IMR-90 (cell line): ENCODE measurements at regions not wholly inside any gene's neighbourhood (a gene's known extent, or its start where the extent isn't known, plus 50 kb on each side); places are given as distances from the start of the nearest gene placed in this dataset.

ENCODE experiments used
- ATAC-seq: fragments of 200-7000 bp; cut with Tn5 transposase; 2 replicates; pipeline ENCODE4 v1.9.1; 2020; ENCODE audit warnings: low read depth, mild to moderate bottlenecking, moderate library complexity
- BruUV-seq: library from RNA; stranded (reverse); fragments of 400-500 nt; replicated peaks from 2 replicates; lab custom pipeline; 2021; lab: Mats Ljungman, UMichigan
- CTCF ChIA-PET: fragments of 300-600 bp; formaldehyde crosslinking; extraction: SDS; loops from one replicate; lab custom pipeline; 2021; ENCODE audit warnings: antibody characterized with exemption; lab: Yijun Ruan, JAX
- POLR2A ChIA-PET: fragments of 300-600 bp; sonication (Branson Sonifier 250); formaldehyde crosslinking; loops from one replicate; lab custom pipeline; 2022; ENCODE audit warnings: antibody characterized with exemption; ENCODE audit not compliant: unreplicated experiment; lab: Charles Lee
- DNase-seq: peaks from one replicate; pipeline ENCODE4 v3.0.0; 2013
- H2AFZ ChIP-seq: replicated peaks from 2 replicates; pipeline ENCODE3; 2013; ENCODE audit warnings: low read length, mild to moderate bottlenecking; ENCODE audit not compliant: poor library complexity
- H2AK5ac ChIP-seq: 2 replicates; pipeline ENCODE4 v1.6.1; 2013; ENCODE audit warnings: low read depth, low read length, inconsistent platforms
- H2AK9ac ChIP-seq: replicated peaks from 2 replicates; pipeline ENCODE3; 2013; ENCODE audit warnings: mild to moderate bottlenecking, low read depth, low read length, moderate library complexity; ENCODE audit not compliant: poor library complexity
- H2BK120ac ChIP-seq: 2 replicates; pipeline ENCODE4 v1.6.1; 2013; ENCODE audit warnings: low read depth, low read length, inconsistent platforms
- H2BK15ac ChIP-seq: 3 replicates; pipeline ENCODE4 v1.6.1; 2013; ENCODE audit warnings: low read depth, low read length, inconsistent platforms
- H2BK20ac ChIP-seq: 2 replicates; pipeline ENCODE4 v1.6.1; 2013; ENCODE audit warnings: low read depth, mild to moderate bottlenecking, inconsistent platforms, low read length, moderate library complexity
- H2BK5ac ChIP-seq: 2 replicates; pipeline ENCODE4 v1.6.1; 2013; ENCODE audit warnings: mild to moderate bottlenecking, low read depth, low read length, inconsistent platforms; ENCODE audit not compliant: poor library complexity, severe bottlenecking
- H3K14ac ChIP-seq: replicated peaks from 2 replicates; pipeline ENCODE4 v1.6.1; 2013; ENCODE audit warnings: low read depth, low read length, inconsistent platforms
- H3K18ac ChIP-seq: 2 replicates; pipeline ENCODE4 v1.6.1; 2013; ENCODE audit warnings: low read depth, low read length, control low read depth
- H3K23ac ChIP-seq: 2 replicates; pipeline ENCODE4 v1.6.1; 2013; ENCODE audit warnings: low read depth, low read length, inconsistent platforms
- H3K27ac ChIP-seq: 2 replicates; pipeline ENCODE4 v1.5.1; 2013; ENCODE audit warnings: mild to moderate bottlenecking, control low read depth, low read length; ENCODE audit not compliant: insufficient read depth
- H3K27me3 ChIP-seq: 2 replicates; pipeline ENCODE4 v1.6.1; 2013; ENCODE audit warnings: low read length; ENCODE audit not compliant: control insufficient read depth, insufficient read depth
- H3K36me3 ChIP-seq: 2 replicates; pipeline ENCODE4 v1.6.1; 2013; ENCODE audit warnings: low read length, mixed read lengths; ENCODE audit not compliant: control insufficient read depth, insufficient read depth
- H3K4ac ChIP-seq: 2 replicates; pipeline ENCODE4 v1.6.1; 2013; ENCODE audit warnings: low read depth, low read length, inconsistent platforms
- H3K4me1 ChIP-seq: 2 replicates; pipeline ENCODE4 v1.6.1; 2013; ENCODE audit warnings: low read length, mixed read lengths; ENCODE audit not compliant: control insufficient read depth, insufficient read depth
- H3K4me2 ChIP-seq: 2 replicates; pipeline ENCODE4 v1.6.1; 2013; ENCODE audit warnings: low read depth, mild to moderate bottlenecking, control low read depth, low read length, moderate library complexity
- H3K4me3 ChIP-seq: 2 replicates; pipeline ENCODE4 v1.5.1; 2013; ENCODE audit warnings: low read depth, mild to moderate bottlenecking, control low read depth, low read length, moderate library complexity; ENCODE audit not compliant: insufficient read depth
- H3K56ac ChIP-seq: 2 replicates; pipeline ENCODE4 v1.6.1; 2013; ENCODE audit warnings: low read length, inconsistent platforms; ENCODE audit not compliant: insufficient read depth; ENCODE audit errors: extremely low read depth
- H3K79me1 ChIP-seq, 2 experiments: 2 replicates each; pipeline ENCODE4 v1.6.1; 2013; ENCODE audit warnings: low read length in 2 of 2, inconsistent platforms in 1 of 2, low read depth in 1 of 2
- H3K9ac ChIP-seq: 2 replicates; pipeline ENCODE4 v1.6.1; 2013; ENCODE audit warnings: low read depth, low read length, control low read depth
- H3K9me1 ChIP-seq: 2 replicates; pipeline ENCODE4 v1.6.1; 2013; ENCODE audit warnings: low read length, inconsistent platforms; ENCODE audit not compliant: insufficient read depth
- H3K9me3 ChIP-seq: 2 replicates; pipeline ENCODE4 v1.6.1; 2013; ENCODE audit warnings: low read length; ENCODE audit not compliant: control insufficient read depth, insufficient read depth
- H4K20me1 ChIP-seq: 2 replicates; pipeline ENCODE4 v1.6.1; 2013; ENCODE audit warnings: low read length, inconsistent platforms; ENCODE audit not compliant: insufficient read depth
- H4K5ac ChIP-seq: 2 replicates; pipeline ENCODE4 v1.6.1; 2013; ENCODE audit warnings: mild to moderate bottlenecking, low read depth, low read length, control low read depth
- H4K8ac ChIP-seq, 2 experiments: 2 replicates each; pipeline ENCODE4 v1.6.1; 2013; ENCODE audit warnings: low read depth in 2 of 2, low read length in 2 of 2, control low read depth in 1 of 2, inconsistent platforms in 1 of 2
- H4K91ac ChIP-seq: 2 replicates; pipeline ENCODE4 v1.6.1; 2013; ENCODE audit warnings: low read depth, low read length, inconsistent platforms; ENCODE audit not compliant: insufficient read depth
- BHLHE40 ChIP-seq: fragments of 150-350 bp; IDR thresholded peaks from 2 replicates; pipeline ENCODE4 v1.6.1; 2016; ENCODE audit warnings: mild to moderate bottlenecking, low read depth, low read length
- CEBPB ChIP-seq: IDR thresholded peaks from 2 replicates; pipeline ENCODE4 v1.6.1; 2012; ENCODE audit warnings: low read depth, low read length, improper control_type of control experiment
- CHD1 ChIP-seq: IDR thresholded peaks from 2 replicates; pipeline ENCODE4 v1.6.1; 2012; ENCODE audit warnings: low read depth, low read length, improper control_type of control experiment
- CTCF ChIP-seq: conservative IDR thresholded peaks from 2 replicates; pipeline ENCODE4 v1.5.1; 2012; ENCODE audit warnings: mild to moderate bottlenecking, low read depth, low read length, improper control_type of control experiment
- FOS ChIP-seq: fragments of 150-350 bp; IDR thresholded peaks from 2 replicates; pipeline ENCODE4 v1.6.1; 2016; ENCODE audit warnings: low read depth, low read length
- MAFK ChIP-seq: IDR thresholded peaks from 2 replicates; pipeline ENCODE4 v1.6.1; 2012; ENCODE audit warnings: low read depth, low read length, improper control_type of control experiment
- MAZ ChIP-seq: IDR thresholded peaks from 2 replicates; pipeline ENCODE4 v1.6.1; 2012; ENCODE audit warnings: low read depth, mild to moderate bottlenecking, low read length, improper control_type of control experiment, moderate library complexity, borderline replicate concordance
- MXI1 ChIP-seq: IDR thresholded peaks from 2 replicates; pipeline ENCODE4 v1.6.1; 2012; ENCODE audit warnings: low read depth, mild to moderate bottlenecking, low read length, moderate library complexity, borderline replicate concordance
- NFE2L2 ChIP-seq: fragments of 150-350 bp; IDR thresholded peaks from 2 replicates; pipeline ENCODE4 v1.6.1; 2016; ENCODE audit warnings: low read depth, mild to moderate bottlenecking, low read length
- POLR2A ChIP-seq: IDR thresholded peaks from 2 replicates; pipeline ENCODE4 v1.6.1; 2012; ENCODE audit warnings: mild to moderate bottlenecking, low read depth, low read length
- RAD21 ChIP-seq: IDR thresholded peaks from 2 replicates; pipeline ENCODE4 v1.6.1; 2012; ENCODE audit warnings: low read length, improper control_type of control experiment
- RCOR1 ChIP-seq: IDR thresholded peaks from 2 replicates; pipeline ENCODE4 v1.6.1; 2012; ENCODE audit warnings: mild to moderate bottlenecking, low read length, improper control_type of control experiment; ENCODE audit not compliant: insufficient replicate concordance
- RFX5 ChIP-seq: IDR thresholded peaks from 2 replicates; pipeline ENCODE4 v1.8.0; 2012; ENCODE audit warnings: low read depth, mild to moderate bottlenecking, low read length, moderate library complexity
- SMC3 ChIP-seq: fragments of 150-350 bp; IDR thresholded peaks from 2 replicates; pipeline ENCODE4 v1.6.1; 2016; ENCODE audit warnings: low read depth, mild to moderate bottlenecking, antibody characterized with exemption, low read length, moderate library complexity
- WGBS, 2 experiments: methylation state at CpG; one replicate each; pipeline versions ENCODE4 v1.1.5 to v1.1.7; 2013; ENCODE audit warnings: missing lambda C conversion rate in 2 of 2; ENCODE audit not compliant: insufficient read length in 1 of 2; ENCODE audit errors: extremely low coverage in 2 of 2; 5-methylcytosine and 5-hydroxymethylcytosine counted together
- dilution Hi-C: fragments of 300-500 bp; cut with HindIII; formaldehyde crosslinking; loops from one replicate; pipeline ENCODE4 v1.14.3; 2018; ENCODE audit warnings: low sequenced_read_pairs; ENCODE audit not compliant: unreplicated experiment
- in situ Hi-C: fragments of 300-500 bp; cut with MboI; formaldehyde crosslinking; loops from 3 replicates; pipeline ENCODE4 v1.14.3; 2019; ENCODE audit warnings: low sequenced_read_pairs, inconsistent platforms, mixed read lengths
- intact Hi-C: fragments of 100-400 bp; cut with micrococcal nuclease; formaldehyde crosslinking; loops from 2 replicates; pipeline ENCODE4 v1.10.0; 2022
- TF ChIP-seq, protein P1 (sequence below): fragments of 150-350 bp; IDR thresholded peaks from 2 replicates; pipeline ENCODE4 v1.6.1; 2016; ENCODE audit warnings: low read depth, mild to moderate bottlenecking, low read length, moderate library complexity, borderline replicate concordance
- TF ChIP-seq, protein P2 (sequence below): fragments of 150-350 bp; IDR thresholded peaks from 2 replicates; pipeline ENCODE4 v1.6.1; 2017; ENCODE audit warnings: mild to moderate bottlenecking, antibody characterized with exemption, low read length, low read depth

- Histone ChIP-seq H3K18ac (no peak overlapping the region), H3K4me3 (no peak overlapping the region), H4K20me1 (no peaks in the 10 kb centered on the region), H2BK120ac (no peak overlapping the region), H2BK20ac (no peak overlapping the region), H2BK5ac (no peak overlapping the region), H3K23ac (no peak overlapping the region), H3K27ac (no peak overlapping the region), H3K9me3 (no peaks in the 10 kb centered on the region), H3K4me2 (no peak overlapping the region), H4K91ac (no peak overlapping the region), H2AK5ac (no peak overlapping the region), H2BK15ac (no peak overlapping the region), H3K27me3 (no peaks in the 10 kb centered on the region), H3K4me1 (no peaks in the 10 kb centered on the region), H2AFZ (no peak overlapping the region), H3K9ac (no peak overlapping the region), H4K5ac (no peak overlapping the region), H3K79me1 (no peaks in the 10 kb centered on the region), H3K56ac (no peak overlapping the region), H2AK9ac (no peak overlapping the region), H3K4ac (no peak overlapping the region), H3K14ac (no peak overlapping the region), H3K36me3 (no peaks in the 10 kb centered on the region), H3K9me1 (no peaks in the 10 kb centered on the region), H4K8ac (no peak overlapping the region)
- no peak for ATAC-seq
- POLR2A ChIA-PET: no interaction called here
- dilution Hi-C loops (no loop called here), in situ Hi-C loops (no loop called here), intact Hi-C loops (no loop called here)
- TF ChIP-seq RCOR1 (no peak), BHLHE40 (no peak), FOS (no peak), CEBPB (no peak), MXI1 (no peak), MAFK (no peak), MAZ (no peak), CTCF (no peak), CHD1 (no peak), SMC3 (no peak), RFX5 (no peak), NFE2L2 (no peak), POLR2A (no peak), RAD21 (no peak)
- TF ChIP-seq, protein P1, sequence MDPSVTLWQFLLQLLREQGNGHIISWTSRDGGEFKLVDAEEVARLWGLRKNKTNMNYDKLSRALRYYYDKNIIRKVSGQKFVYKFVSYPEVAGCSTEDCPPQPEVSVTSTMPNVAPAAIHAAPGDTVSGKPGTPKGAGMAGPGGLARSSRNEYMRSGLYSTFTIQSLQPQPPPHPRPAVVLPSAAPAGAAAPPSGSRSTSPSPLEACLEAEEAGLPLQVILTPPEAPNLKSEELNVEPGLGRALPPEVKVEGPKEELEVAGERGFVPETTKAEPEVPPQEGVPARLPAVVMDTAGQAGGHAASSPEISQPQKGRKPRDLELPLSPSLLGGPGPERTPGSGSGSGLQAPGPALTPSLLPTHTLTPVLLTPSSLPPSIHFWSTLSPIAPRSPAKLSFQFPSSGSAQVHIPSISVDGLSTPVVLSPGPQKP: no peak
- TF ChIP-seq, protein P2, sequence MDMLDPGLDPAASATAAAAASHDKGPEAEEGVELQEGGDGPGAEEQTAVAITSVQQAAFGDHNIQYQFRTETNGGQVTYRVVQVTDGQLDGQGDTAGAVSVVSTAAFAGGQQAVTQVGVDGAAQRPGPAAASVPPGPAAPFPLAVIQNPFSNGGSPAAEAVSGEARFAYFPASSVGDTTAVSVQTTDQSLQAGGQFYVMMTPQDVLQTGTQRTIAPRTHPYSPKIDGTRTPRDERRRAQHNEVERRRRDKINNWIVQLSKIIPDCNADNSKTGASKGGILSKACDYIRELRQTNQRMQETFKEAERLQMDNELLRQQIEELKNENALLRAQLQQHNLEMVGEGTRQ: no peak
- WGBS, 2 experiments: 50% methylated on average over 1 of the region's 2 CpGs; no CpG with 5 or more reads in 1 of the 2 experiments
- DNase-seq: no peak
- BruUV-seq: no TSS peak
- CTCF ChIA-PET: no interaction called here
These were observed 330.4 kb upstream of the DEPDC1 start for GRCh38 chr1:68827261-68827660.
